VCaP (cell line): ENCODE measurements at regions not wholly inside any gene's neighbourhood (a gene's known extent, or its start where the extent isn't known, plus 50 kb on each side); places are given as distances from the start of the nearest gene placed in this dataset.
"Not testable (repeated sequence)": the region's sequence is repeated elsewhere in the genome, so short reads cannot be mapped to it uniquely, and the experiment has no call there.

Experiments
- H3K27ac ChIP-seq: fragments of 450-650 bp; 2 replicates; pipeline ENCODE4 v1.5.1; 2017
- CTCF ChIP-seq: fragments of 450-650 bp; conservative IDR thresholded peaks from 2 replicates; pipeline ENCODE4 v1.5.1; 2017; ENCODE audit warnings: mild to moderate bottlenecking, moderate library complexity

- no peak for TF ChIP-seq CTCF
- H3K27ac ChIP-seq = no peak overlapping the region
Observed at GRCh38 chr9:74133921-74134320, 363.2 kb upstream of the RORB start.

- H3K27ac ChIP-seq = no peak overlapping the region
- no peak for TF ChIP-seq CTCF
Observed at GRCh38 chr9:74138182-74138581, 359.0 kb upstream of the RORB start.

DNA sequence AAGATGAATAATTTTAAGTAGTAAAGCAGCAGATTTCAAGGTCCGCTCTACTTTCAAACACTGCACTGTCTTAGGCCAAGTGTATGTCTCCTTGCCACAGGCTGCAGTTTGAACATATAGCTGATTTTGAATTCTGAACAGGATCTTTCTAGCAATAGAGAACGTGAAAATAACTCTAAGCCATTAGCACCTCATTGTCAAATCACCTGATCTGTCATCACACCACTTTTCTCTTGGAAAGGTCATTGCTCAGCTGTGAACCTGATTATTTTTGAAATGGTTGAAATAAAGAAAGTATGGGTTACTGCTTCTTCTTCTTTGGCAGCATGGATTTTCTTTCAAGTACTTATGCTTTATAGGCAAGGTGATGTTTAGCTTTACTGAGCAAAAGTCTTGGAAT is 357.0 kb upstream of the RORB start:
- no peak for TF ChIP-seq CTCF
- H3K27ac ChIP-seq = no peak overlapping the region

DNA sequence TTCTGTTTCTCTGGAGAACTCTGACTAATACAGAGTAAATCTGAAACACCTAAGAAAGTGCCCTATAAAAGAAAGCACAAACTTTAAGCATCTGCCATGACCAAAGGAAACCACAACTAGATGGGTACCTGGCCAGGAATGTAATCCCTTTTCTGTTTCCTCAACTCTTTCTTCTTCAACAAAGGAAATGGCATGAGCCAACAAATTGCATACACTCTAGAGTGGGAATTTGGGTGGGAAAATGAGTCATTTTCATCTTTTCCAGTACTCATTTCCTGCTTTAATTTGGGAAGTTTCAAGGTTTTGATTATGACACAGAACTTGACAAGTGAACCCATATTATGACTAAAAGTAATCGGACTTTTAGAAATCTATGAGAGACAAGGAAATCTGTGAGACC is 349.2 kb upstream of the RORB start:
- TF ChIP-seq CTCF = no peak
- H3K27ac ChIP-seq = no peak overlapping the region

DNA sequence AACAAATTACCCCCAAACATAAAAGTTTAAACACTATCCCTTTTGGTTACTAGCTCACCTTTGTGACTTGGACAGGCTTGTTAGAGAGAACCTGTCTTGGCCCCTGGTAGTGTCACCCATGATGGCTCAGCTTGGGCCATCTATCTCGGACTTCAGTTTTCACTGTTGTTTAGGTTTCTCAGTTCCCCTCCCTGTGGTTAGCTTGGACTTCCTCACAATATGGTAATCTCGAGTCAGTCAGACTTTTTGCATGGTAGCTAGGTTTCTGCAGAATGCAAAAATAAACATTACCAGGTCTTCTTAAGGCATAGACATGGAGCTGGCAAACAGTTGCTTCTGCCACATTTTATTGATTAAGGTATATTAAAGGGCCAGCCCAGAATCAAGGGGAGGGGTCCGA is 324.3 kb upstream of the RORB start:
- TF ChIP-seq CTCF = no peak
- no peak overlapping the region for H3K27ac ChIP-seq

- TF ChIP-seq CTCF = no peak
- no peak overlapping the region for H3K27ac ChIP-seq
Observed at GRCh38 chr9:74173284-74173683, 323.9 kb upstream of the RORB start.

- not testable (repeated sequence) for H3K27ac ChIP-seq
Observed at GRCh38 chr9:74197771-74198170, 299.4 kb upstream of the RORB start.

DNA sequence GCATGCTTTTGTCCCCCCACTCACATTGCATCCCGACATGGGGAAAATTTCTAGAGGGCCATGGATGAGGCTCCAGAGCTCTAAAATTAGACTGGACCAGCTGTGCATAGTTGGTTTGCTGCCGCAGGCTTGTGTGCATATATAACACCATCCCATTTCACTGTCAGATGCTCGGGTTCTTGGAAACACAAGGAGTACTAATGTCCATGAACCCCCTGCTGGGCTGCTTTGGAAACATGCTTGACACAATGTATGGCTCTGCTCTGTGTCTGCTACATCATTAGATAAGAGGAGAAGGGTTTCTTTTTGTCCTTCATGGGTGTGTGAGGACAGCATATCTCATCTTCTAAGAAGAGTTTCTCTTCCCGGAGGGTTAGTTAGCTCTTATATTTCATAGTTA is 292.1 kb upstream of the RORB start:
- TF ChIP-seq CTCF = no peak
- peak overlapping the region; percentile 58 for H3K27ac ChIP-seq
